ENCODE measurements at regions not wholly inside any gene's neighbourhood (a gene's known extent, or its start where the extent isn't known, plus 50 kb on each side); places are given as distances from the start of the nearest gene placed in this dataset.

DNA sequence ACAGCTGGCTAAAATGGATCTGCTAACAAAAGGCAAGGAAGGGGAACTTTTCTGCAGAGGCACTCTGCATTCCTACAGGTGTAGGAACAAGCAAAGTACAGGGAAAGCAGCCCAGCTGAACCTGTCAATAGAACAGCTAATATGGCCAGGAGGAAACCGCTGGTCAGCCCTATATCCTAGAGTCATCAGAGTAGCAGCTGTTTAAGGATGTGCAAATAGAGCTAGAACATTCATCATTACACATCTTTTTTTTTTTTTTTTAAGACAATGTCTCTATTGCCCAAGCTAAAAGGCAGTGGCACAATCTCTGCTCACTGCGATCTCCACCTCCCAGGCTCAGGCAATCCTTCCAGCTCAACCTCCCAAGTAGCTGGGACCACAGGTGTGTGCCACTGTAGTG, 163.0 kb downstream of the BTC start:
- ATAC-seq = no peak
- intact Hi-C loops (cut with DNase I, micrococcal nuclease) = no loop called here
- no peak for DNase-seq

DNA sequence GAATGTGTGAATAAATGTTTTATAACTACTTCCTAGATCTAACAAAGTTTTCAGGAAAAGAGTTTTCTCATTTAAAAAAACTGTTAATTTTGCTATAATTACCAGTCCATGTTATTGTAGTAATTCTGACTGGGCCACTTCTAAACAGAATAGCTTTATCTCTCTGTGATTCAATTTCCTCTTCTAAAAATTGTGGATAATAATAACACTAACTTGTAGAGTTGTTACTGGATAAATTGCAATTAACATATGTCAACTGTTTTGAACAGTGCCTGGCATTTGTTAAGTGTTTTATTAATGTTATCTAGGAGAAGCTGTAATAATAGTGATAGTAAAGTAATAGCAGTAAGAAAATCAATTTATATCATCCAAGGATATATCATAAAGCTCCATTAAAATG, 162.3 kb downstream of the BTC start:
- intact Hi-C loops (cut with DNase I, micrococcal nuclease) = no loop called here
- DNase-seq (no peak), ATAC-seq (no peak)

DNA sequence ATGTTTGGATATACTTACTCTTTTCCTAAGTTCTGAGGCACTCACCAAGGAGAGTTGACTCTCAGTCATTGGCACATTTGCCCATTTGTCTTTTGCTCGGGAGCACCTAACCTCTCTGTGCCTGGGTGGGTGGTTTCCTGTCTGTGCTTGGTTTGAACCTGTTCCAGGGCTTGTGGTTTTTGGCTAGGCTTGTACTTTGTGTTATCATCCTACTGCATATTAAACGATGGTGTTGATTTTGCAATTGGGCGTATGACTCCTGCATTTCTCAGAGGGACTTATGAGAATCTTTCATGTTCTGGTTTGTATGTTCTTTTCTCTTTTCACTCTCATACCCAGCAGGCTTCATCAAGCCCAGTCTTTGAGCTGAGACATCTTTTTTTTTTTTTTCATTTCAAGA, 161.7 kb downstream of the BTC start:
- ATAC-seq (peak; percentile 61), DNase-seq (peak; percentile 18 to 58)
- intact Hi-C loops (cut with DNase I, micrococcal nuclease) = no loop called here

DNA sequence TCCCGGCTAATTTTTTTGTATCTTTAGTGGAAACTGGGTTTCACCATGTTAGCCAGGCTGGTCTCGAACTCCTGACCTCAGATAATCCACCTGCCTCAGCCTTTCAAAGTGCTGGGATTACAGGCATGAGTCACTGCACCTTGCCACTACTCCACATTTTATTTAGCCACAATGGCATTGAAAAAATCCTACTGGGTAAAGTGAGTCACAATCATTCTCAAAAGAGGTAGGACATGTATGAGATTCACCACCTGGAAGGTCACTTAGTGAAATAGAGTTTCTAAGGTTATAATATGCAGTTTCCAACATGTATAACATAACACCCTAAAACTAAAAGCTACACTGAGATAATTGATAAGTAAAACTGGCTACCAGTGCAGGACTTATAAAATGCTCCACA, 159.2 kb downstream of the BTC start:
- DNase-seq (no peak), ATAC-seq (no peak)
- intact Hi-C loops (cut with DNase I, micrococcal nuclease) = no loop called here

DNA sequence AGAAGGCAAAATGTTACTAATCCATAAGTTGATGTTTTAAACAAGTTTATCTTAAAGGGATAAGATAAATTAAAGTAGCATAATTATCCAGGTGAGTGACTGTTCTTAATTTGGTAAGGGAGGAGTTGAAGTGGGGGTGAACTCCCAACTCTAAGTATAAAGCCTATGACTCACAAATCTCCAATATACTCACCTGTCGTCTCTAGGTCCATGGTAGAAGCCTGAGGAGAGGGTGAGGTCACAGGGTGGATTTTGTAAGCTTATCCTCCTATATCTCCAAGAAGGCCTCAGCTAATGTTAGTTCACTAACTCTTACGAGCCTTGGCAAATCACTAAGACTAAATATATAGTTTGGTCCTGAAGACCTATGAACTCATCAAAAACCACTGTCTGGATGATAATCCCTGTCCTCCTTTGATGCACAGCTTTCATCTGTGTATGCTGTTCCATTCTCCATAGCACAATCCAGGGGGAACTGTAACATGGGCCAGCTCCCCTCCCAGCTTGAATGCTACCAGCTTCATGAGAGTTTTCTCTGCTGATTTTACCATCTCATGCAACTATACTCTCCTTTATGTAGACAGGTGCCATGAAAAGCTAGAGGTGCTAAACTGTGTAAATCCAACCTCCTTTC, 158.7 kb downstream of the BTC start:
- DNase-seq = no peak
- intact Hi-C loops (cut with DNase I, micrococcal nuclease) = no loop called here

DNA sequence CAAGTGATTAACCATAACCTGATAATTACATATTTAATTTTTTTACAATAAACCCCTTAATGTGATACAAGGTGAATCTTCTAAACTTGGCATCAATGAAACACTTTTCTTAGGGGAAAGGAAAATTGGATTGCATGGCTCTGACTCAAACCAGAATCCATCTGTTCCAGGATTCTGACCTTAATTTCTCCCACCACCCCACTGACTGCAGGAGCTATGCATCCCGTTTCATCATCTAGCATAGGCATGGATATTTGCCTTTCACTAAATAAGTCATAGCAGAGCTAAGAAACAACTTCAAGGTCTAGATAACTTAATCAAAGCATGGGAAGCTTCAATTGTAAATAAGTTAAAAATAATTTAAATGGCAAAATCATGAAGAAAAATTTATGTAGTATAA, 156.3 kb downstream of the BTC start:
- no peak for DNase-seq
- no peak for ATAC-seq
- intact Hi-C loops (cut with DNase I, micrococcal nuclease) = no loop called here

More for the DNA sequence above, 158.7 kb downstream of the BTC start:
- ATAC-seq = peak; percentile 68

DNA sequence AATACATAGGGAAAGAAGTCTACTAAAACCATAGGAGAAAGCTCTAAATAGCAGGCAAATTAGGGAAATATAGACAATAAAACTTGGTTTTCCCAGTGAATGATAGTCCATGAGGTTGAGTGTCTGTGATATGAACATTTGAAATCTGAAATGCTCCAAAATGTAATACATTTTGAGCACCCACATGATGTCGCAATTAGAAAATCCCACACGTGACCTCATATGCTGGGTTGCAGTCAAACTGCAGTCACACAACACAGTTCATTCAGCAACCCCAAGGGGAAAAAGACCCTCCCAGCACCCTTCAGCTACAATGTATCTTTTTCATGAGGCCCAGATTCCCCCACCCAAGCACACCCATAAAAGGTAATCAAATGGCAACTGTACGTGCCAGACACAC, 155.6 kb downstream of the BTC start:
- no peak for ATAC-seq
- intact Hi-C loops (cut with DNase I, micrococcal nuclease) = no loop called here
- DNase-seq = no peak

DNA sequence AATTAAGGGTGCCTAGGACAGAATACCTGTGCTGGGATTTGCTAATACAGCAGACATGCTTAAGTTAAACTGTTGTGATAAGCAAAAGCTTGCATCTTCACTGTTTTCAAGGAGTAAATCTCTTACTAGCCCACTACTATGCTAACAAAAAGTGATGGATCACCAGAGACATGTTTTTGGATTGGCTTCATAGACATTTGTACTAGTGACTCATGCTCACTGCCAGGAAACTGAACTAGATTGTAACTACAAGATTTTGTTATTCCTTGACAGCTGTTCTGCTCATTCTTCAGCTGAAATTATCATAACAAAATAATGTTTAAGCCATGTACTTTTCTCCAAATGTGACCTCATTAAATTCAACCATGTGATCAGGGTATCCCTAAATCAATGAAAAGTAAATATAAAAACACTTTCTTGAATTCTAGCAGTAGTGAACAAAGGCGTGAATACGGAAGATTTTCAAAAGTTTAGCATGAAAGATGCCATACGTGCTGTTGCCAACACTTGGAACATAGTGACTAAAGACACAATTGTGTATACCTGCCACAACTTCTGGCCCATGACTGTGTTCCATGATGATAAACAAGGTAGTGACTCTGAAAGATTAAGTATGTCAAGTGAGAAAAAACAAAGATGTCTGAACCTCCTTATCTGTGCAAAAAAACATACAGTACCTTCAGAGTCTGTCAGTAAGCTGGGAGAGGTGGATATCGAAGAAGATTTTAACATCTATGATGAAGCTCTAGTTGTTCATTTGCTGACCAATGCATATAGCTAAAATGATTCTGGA, 154.0 kb downstream of the BTC start:
- intact Hi-C loops (cut with DNase I, micrococcal nuclease) = no loop called here
- ATAC-seq (no peak), DNase-seq (no peak)

DNA sequence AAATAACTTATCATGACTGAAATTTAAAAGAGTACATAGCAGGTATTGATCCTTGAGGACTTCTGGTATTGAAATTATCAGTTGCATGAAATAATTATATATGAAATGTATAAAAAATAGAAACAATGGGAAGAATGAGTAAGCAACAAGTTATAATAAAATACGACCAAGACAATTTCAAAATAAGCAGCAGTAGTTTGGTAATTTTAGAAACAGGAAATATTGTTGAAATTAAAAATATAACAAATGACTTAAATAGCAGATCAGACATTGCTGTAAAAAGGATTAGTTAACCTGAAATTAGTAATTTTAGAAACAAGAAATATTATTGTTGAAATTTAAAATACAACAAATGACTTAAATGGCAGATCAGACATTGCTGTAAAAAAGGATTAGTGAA, 152.3 kb downstream of the BTC start:
- intact Hi-C loops (cut with DNase I, micrococcal nuclease) = no loop called here
- no peak for DNase-seq
- ATAC-seq = no peak

DNA sequence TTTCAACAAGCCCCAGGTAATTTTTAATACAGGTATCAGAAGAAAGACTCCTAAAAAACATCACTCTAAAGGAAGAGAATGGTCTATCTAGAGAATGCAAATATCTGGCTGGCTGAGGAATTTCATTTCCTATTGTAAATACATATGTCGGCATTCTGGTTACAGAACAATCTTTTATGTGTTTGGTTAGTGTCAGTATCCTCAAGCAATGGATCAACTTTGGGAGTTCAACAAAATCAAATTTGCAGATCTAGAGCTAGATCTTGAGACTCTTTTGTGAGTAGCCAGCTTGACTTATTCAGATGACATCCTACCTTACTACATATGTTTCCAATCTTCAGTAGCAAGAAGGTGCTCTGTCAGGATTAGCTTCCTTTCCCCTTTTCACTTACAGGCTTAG, 145.1 kb downstream of the BTC start:
- ATAC-seq (no peak), DNase-seq (no peak)
- intact Hi-C loops (cut with DNase I, micrococcal nuclease) = no loop called here

DNA sequence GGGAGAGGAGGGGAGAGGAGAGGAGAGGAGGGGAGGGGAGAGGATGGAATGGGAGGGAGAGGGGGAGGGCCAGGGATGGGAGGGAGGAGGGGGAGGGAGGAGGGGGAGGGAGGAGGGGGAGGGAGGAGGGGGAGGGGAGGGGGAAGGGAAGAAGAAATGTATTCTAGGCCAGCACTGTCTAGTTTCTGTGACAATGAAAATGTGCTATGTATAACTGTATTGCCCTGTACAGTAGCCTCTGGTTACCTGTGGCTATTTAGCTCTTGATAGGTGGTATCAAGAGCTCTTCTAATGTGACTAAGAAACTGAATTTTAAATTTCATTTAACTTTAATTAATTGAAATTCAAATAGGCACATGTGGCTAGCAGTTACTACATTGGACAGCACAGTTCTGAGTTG, 143.1 kb downstream of the BTC start:
- ATAC-seq = no peak
- no peak for DNase-seq
- intact Hi-C loops (cut with DNase I, micrococcal nuclease) = no loop called here

DNA sequence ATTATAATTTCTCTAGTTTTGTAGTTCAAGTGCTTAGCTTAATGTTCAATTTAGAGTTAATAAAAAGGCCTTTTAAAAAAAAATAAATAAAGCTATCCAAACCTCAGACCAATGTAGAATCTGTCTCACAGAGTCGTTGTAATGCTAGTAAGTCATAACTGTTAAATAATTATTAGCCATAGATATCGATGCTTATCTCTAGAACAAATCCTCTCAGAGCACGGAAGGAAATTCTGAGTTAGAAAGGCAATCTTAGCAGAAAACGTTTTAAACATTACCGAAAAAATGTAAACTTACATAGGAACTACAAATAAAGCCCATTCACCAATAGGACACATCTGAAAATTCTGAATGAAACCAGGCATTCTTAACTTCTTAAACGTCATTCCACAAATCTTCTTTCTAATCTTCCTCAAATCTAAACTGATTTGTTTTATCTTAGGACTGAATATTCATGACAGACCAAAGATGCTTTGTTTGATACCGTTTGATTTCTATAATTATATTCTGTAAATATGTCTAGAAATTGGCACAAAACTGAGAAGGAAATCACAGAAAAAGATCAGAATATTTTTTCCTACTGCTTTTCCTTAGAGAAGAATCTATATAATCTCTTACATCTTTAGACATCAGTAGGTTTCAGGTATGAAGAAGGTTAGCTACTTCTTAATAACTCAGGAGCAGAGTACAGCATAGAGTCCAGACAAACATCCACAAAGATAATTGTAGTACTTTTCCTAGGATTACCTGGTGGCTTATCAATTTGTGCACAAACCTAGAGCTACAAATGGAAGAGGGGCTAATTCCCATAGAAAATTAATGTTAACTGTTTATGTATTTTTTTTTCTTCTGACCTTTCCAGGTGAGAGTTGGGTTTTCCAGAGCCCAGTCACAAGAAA, 140.7 kb downstream of the BTC start:
- DNase-seq (no peak), ATAC-seq (peak; percentile 52)
- intact Hi-C loops (cut with DNase I, micrococcal nuclease) = no loop called here

DNA sequence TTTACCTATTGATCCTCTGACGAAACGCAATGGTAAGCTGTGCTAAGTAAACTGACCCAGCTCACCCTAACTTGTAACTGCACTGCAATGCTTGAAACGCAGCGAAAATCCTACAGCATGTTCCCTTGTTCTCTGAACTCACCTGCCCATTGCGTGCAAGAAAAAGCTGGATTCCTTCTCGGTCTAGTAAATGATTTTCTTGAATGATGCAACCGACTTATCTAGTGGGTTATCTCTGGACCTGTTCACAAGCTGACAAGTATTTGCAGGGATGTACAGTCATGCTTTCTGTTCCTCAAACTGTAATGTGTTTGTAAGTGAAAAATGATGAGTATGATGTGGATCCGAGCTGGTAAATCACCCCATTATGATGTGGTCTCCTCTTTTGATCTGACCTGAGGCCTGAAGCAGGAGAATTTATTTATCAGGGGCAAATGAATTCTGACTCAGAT, 140.1 kb downstream of the BTC start:
- intact Hi-C loops (cut with DNase I, micrococcal nuclease) = no loop called here
- ATAC-seq (peak; percentile 95), DNase-seq (peak in 1 of 2 donors; percentile 36)

DNA sequence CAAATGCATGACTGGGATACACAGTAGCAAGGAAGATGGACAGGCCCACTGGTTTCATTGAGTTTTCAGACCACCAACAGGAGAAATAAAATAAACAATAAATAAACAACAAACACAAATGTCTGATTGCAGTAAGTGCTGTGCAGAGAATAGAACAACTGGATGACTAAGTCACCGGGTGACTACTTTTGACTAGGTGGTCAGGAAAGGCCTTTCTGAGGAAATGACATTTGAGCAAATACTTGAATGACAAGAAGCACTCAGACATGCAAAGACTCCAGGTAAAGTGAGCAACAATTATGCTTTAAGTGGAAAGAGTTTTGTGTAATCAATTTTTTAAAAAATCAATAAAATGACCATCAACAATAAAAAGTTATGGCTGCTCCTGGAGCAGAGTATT, 137.7 kb downstream of the BTC start:
- ATAC-seq = no peak
- intact Hi-C loops (cut with DNase I, micrococcal nuclease) = no loop called here
- DNase-seq = no peak

DNA sequence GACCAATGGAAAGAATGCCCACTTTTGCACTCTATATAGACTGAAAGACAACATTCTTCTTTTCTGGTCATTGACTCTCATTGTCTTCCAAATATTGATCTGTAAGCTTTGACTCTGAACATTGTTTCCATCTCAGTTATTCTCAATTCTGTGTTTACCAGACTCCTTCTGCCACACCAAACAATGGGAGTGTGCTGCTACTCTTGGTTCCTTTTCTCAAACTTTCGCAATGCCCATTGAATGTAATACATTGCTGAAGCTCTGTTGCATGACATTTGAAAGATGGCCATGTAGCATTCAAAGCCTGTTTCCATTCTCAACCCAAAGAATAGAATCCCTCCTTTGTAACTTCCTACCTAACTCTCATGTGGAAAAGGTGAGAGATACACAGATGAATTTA, 136.2 kb downstream of the BTC start:
- no peak for DNase-seq
- intact Hi-C loops (cut with DNase I, micrococcal nuclease) = no loop called here
- no peak for ATAC-seq

DNA sequence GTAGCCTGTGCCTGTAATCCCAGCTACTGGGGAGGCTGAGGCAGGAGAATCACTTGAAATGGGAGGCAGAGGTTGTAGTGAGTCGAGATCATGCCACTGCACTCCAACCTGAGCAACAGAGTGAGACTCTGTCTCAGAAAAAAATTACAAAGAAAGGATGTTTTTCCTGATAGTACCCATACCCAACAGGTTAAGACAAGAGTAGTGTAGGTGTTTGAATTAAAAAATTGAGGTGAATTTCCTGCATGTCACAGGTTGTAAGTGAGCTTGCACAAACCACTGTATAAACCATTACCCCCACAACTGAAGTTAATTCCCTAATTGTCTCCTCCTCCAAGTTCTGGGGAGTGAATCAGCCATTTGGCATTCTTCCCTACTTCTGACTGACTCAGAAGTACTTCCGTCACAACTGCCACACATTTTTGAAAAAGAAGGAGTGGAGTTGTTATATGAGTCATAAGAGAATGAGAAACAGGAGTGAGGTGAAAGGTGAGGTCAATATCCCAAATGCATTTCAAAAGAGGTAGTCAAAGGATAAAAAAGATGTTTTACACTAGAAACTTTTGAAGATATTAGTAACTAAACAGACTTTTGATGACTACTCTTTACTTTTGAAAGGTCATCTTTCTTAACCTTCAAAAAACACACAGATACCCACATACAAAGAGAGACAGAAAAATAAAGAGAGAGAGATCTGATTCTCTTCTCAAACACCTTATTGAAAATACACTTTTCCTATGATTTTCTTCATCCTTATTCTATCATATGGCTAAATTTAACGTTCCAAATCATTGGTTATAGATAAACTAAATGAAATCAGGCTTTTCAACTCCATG, 134.5 kb downstream of the BTC start:
- intact Hi-C loops (cut with DNase I, micrococcal nuclease) = no loop called here
- ATAC-seq (peak; percentile 96), DNase-seq (peak in 1 of 2 donors; percentile 47)

DNA sequence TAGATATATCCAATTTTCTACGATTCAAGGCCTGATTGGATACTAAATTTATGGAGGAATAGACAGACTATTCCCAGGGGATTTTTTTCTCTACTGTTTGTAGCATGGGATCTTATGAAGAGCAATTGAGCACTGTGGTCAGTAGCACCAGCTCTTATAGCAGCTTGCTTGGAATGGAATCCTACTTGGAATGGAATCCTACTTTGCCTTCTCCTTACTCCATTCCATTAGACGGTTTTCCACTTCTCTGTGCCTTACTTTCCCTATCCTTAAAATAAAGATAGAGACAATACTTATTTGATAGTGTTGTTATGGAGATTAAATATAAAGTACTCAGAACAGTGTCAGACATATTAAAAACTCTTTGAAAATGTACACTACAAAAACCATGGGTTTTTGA, 133.5 kb downstream of the BTC start:
- DNase-seq (no peak), ATAC-seq (no peak)
- intact Hi-C loops (cut with DNase I, micrococcal nuclease) = no loop called here

DNA sequence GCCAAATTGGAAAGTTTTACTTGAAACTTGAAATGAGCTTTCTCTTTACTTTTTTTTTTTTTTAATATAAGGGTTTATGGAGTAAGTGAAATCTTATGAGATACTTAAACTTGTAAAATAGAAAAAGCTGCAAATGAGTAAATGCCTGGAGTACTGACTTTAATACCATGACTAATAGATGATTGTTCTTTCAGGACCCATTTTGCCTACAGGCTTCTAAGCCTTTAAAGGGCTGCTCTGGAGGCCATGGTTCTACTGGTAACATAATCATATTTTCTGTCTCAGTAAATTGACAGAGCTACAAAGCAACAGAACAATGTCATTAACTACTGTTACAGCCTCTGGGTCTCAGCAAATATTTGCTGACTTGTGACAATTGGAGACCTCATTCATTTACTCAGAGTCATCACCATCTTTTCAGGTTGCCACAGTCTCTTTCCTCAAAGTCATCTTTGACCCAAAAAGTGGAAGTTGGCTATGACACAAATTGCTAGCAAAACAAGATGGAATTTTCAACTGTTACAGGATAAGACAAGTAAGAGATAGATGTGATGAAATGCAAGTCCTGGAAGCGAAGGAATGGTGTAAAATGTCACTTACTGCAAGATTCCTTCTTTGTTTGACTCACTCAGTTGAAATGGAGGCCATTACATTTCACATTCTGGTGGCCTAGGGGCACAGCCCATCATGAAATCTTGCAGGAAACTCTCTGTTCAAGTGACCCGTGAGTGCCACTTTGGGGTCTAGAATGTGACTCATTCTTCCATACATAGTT, 132.7 kb downstream of the BTC start:
- no peak for DNase-seq
- no peak for ATAC-seq
- intact Hi-C loops (cut with DNase I, micrococcal nuclease) = no loop called here
